COLO829 (cell line): ENCODE measurements at regions not wholly inside any gene's neighbourhood (a gene's known extent, or its start where the extent isn't known, plus 50 kb on each side); places are given as distances from the start of the nearest gene placed in this dataset.

Source experiments
- DNase-seq: peaks from one replicate; pipeline ENCODE4 v3.0.0; 2012; ENCODE audit warnings: low spot score

DNA sequence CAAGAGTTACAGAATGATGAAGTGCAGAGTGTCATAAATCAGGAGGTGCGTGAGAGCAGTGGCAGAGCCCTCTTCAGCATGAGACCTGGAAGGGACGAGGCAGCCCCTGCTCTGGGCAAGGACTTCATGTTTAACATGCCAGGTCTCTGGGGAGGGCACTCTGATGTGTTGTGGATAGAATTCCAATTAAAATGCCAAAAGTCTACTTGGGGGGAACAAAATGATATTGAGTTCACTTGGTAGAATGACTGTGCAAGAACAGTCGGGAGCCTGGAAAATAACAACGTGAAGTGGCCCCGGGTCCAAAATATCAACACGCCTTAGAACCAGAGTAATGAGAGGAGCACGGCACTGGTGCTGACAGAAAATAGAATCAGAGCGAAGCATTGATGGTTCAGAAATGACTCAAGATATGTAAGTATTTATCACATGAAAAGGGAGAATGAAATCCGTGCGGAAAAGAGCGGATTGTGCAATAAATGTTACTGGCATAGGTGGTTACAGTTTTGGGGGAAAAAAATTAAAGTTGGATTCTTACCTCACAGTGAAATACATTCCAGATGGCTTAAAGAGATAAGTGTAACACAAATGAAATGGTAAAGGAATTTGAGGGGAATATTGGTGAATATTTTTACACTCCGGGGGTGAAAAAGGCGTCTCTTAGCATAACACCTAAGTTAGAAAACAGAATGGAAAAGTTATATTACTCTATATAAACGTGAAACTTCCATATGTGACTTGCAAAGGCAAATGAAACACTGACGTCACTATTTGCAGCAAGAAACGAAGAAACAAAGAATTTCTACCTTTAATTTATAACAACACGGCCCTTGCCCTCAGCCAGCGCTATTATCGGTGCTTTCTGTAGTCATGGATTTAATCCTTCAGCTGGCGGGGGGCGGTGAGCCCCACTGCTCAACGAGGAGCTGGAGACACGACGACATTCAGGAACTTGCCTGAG, 159.4 kb upstream of the TWIST2 start:
- no peak for DNase-seq

DNA sequence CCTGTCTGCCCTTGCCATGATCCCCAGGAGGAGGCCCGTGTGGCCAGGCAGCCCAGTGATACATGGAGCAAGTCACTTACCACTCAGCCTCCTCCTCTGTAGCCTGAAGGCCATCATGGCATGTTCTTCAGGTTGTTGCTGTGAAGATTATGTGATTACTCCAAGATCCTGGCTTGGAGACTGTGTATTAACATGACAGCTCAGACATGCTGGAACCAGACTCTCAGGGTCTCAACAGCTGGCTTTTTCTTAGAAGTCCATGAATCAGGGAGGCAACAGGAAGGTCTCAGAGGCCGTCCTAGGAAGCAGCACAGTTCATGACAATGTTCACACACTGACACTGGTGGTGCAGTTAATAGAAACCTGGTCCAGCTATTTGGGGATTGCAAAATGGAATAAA, 158.6 kb upstream of the TWIST2 start:
- DNase-seq, result no peak

GRCh38 chr2:238689871-238690389, 158.0 kb upstream of the TWIST2 start:
- DNase-seq, result no peak

- no peak for DNase-seq
Measured at GRCh38 chr2:238690511-238690910, 157.4 kb upstream of the TWIST2 start.

DNA sequence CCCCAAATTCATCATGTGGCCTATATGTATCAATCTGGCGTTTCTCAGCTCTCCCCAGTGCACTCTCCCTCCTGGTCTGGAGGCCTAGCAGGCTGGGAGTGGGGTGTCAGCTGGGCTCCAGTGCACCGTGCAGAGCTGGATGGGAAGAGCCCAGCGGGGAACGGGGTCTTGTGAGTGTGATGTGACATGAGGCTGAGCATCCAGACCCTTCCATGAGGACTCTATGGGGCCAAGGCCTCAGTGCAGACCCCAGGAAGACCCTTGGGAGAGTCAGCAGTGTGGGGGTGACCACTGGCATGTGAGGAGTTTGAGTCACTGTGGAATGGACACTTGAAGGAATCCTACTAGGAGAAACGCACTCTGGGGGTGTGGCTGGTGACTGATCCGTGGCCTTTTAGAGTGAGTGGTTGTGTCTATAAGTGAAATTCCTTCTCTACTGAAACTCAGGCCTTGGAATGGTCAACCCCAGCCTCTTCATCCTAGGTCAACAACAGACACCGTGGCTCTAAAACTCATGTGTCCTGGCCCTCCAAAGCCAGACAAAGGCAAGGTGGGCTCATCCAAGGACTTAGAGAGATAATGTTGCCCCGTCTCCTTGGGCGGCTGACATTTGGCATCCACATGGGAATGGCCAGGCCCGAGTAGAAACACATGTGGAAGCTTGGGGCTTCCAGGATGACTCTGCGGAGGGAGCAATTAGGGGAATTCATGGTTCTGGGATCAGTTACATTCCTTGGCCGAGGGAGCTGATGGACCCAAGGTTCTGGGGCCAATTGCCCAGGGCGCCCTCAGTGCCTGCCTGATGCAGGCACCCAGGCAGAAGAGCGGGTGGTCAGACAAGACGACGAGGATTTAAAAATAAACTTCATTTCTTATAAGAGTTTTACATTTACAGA, 156.0 kb upstream of the TWIST2 start:
- no peak for DNase-seq

GRCh38 chr2:238692562-238692961, 155.3 kb upstream of the TWIST2 start:
- no peak for DNase-seq

- DNase-seq, result no peak
Measured at GRCh38 chr2:238693337-238694093, 154.4 kb upstream of the TWIST2 start.

DNA sequence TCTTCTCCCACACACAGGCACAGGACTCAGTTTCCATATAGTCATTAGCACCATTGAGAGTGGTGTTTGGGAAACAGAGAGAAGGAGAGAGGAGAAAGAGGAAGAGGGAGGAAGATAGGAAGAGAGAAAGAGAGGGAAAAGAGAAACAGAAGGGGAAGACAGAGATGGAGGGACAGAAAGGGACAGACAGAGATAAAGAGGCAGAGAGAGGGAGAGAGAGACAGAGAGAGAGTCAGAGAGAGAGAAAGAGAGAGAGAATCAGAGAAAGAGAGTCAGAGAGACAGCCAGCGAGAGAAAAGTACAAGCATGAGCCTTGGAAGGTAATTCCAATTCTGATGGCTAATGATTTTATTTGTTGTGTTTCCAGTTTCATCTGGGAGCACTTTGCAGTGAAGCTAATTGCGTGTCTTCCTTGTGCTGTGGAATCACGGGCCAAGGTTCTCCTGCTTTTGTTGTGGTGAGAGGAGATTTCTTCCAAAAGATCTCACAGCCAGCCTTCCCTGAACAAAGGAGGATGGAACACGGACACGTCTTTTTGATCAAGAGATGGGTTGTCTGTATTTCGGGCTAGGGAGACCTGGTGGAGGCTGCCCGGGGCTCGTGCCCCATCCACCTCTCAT, 153.6 kb upstream of the TWIST2 start:
- DNase-seq, result no peak

GRCh38 chr2:238694922-238695321, 153.0 kb upstream of the TWIST2 start:
- no peak for DNase-seq

DNA sequence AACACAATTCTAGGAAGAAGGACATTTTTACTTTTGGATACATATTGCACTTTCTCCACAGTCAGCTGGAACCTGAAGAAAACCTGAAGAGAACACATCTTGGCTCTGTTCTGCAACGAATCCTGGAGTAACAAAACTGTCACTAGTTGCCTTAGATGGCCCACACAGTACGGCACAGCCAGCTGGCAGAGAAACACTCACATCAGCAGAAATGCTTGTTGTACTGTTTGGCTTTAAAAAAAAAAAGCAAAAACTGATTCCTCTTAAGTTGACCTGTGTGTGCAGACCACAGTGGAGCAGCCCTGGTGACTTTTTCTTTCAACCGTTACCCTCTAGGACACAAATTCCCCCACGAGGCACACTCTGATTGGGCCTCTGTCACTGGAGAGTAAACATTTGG, 152.3 kb upstream of the TWIST2 start:
- no peak for DNase-seq

- no peak for DNase-seq
Measured at GRCh38 chr2:238696331-238696730, 151.6 kb upstream of the TWIST2 start.

GRCh38 chr2:238696786-238697185, 151.1 kb upstream of the TWIST2 start:
- no peak for DNase-seq

DNA sequence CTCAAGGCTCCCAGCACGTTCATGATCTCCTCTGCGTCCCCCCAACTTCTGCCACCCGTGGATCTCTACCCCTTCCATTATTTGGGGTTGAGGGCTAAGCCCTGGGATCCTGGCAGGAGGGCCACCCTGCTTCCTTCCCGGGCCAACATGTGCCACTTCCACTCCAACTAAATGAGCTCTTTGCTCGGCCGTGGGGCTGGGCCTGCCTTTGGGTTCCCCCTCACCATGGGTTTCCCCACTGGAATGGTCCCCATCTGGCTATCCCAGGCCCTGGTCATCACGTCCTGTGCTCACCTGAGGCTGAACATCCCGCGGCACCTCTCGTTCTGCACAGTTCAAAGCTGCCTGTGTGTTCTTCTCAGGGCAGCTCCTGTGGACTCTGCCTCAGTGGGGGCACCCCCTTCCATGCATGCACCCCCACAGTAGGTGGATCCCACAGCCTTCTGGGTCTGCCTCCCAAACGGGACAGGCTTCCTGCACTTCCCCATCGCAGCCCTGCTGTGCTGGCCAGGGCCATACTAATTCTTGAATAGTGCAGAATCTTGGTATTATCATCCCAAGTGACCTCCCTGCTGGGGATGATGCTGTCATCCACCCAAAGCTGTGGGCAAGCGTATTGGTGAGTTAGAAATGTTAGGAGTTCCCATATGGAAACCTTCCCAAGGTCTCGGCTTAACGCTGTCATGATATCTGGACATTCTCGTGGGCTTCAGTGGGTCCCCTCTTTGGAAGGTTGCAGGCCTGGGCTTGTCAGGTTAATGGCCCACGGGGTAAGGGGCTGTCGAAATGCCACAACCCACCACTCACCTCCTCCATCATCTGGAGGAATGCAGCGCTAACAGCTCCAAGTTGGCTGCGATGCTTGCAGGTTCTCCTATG, 150.5 kb upstream of the TWIST2 start:
- no peak for DNase-seq

GRCh38 chr2:238698072-238698352, 149.9 kb upstream of the TWIST2 start:
- no peak for DNase-seq

DNA sequence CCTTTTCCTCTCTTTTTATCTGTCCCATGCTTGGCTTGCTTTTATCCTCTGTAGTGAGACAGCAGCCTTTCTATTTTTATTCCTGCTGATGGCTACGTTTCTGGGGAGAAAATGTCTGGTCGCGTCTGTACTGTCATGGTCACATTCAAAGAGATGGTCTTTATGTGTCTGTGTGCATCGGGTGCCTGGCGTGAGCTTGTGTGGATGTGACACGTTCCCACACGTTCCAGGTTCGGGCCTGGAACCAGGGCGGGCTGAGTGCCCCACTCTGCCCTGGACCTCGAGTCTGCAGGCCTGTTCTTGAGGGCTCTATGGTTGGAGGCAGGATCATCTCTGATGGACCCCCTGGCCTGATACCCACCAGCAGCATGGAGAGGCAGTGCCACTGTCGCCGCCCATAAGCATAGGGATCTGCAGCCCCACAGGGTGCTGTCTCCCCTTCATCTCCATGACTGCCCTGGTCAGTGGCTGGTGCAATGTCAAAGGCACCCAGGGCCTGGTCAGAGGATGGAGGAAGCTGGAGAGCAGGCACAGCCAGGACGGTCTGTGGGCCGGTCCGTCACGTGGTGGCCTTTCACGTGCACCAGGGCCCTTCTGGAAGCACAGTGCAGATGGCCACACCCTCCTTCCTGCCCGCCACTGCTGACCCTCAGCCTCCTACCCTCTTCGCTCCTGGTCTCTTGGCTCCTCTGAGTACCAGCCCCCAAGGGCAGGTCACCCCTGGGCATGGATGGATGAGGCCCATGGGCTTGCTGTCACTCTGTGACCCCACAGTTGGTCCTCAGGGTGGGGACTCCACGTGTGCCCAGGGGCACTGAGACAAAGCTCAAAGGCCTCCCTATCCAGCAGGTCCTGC, 149.2 kb upstream of the TWIST2 start:
- no peak for DNase-seq

DNA sequence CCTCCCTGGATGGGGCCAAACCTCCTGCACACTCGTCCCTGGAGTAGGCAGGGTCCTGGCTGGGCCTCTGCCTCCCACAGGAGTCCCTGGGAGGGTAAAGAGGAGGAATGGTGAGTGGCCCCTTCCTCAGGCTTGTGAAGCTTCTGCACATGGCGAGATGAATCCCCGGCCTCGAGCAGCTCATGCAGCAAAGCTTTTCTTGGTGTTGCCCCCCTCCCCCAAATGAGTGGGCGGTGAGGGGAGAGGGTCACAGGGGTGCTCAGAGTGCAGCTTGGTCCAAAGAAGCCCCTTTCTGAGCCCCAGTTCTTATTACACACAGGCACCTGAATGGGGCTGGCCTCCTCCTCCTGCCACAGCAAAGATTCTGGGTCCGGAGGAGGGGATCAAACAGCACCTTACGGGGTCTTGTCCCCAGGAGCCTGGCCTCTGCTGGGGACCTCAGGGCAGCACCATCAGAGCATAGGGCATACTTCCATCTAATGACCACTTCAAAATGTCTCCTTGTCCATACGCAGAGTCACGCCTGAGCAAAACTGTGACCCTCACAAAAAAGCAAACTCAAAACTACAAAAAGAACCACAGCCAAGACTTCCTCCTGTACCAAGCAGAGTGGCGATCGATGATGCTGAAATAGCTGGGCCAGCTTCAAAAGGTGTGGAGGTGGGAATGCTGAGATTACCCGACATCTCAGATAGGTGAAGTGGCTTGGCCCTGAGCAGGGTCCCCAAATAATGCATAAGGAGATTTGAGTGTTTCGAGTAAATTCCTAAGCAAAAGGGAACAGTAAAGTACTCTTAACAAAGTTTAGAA, 148.4 kb upstream of the TWIST2 start:
- no peak for DNase-seq

DNA sequence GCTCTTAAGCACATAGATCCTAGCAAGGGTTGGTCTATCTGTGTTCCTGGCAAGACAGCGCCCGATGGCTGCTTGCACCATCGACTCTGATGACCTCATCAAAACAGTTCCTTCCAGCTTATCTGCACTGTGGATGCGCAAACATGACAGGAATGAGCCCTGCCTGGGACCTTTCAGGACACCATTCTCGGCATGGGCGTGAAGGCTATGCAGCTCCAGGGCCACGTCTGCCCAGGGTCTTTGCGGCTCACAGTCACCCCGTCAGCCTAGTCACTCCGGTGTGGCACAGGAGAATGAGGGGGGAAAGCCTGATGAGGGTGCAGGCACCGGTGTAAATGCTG, 147.8 kb upstream of the TWIST2 start:
- no peak for DNase-seq

- DNase-seq, result no peak
Measured at GRCh38 chr2:238700506-238701340, 147.2 kb upstream of the TWIST2 start.
